ENCODE measurements at regions not wholly inside any gene's neighbourhood (a gene's known extent, or its start where the extent isn't known, plus 50 kb on each side); places are given as distances from the start of the nearest gene placed in this dataset.

- peaks cover 34% of the 10 kb centered on the region for H3K27me3 Mint-ChIP-seq
- no peaks in the 10 kb centered on the region for H3K4me1 Mint-ChIP-seq
- no CpG with 5 or more reads among the region's 6 CpGs for WGBS (ENCODE audit: insufficient coverage)
- no peak for TF ChIP-seq CTCF (IDR thresholded peaks at IDR 0.05)
- intact Hi-C loops (cut with micrococcal nuclease), result no loop called here
- Histone ChIP-seq H3K36me3 (replicated peaks in 1 of 2; ENCODE audit: control extremely low read depth in 1 of 2, control insufficient read depth in 1 of 2, extremely low read depth in 1 of 2, insufficient read depth in 2 of 2, low read length in 1 of 2) (no peaks in the 10 kb centered on the region), H3K79me2 (ENCODE audit: control insufficient read depth, insufficient read depth, low read length) (no peaks in the 10 kb centered on the region), H4K20me1 (ENCODE audit: control insufficient read depth, insufficient read depth, low read length, poor library complexity, severe bottlenecking) (no peaks in the 10 kb centered on the region), H3K9ac (ENCODE audit: low read length) (no peak overlapping the region), H3K27me3 (replicated peaks in 1 of 4; ENCODE audit: control extremely low read depth in 1 of 4, control insufficient read depth in 3 of 4, insufficient read depth in 4 of 4, low read length in 3 of 4) (no peaks in the 10 kb centered on the region), H3K27ac (ENCODE audit: low read length in 2 of 2) (no peak overlapping the region), H3K9me3 (ENCODE audit: control extremely low read depth in 1 of 3, control insufficient read depth in 2 of 3, insufficient read depth in 1 of 3, low read length in 2 of 3) (no peaks in the 10 kb centered on the region), H3K4me3 (ENCODE audit: control extremely low read depth in 1 of 5, extremely low read depth in 1 of 5, insufficient read depth in 1 of 5, low read depth in 2 of 5, low read length in 4 of 5) (no peak overlapping the region), H3K4me2 (replicated peaks; ENCODE audit: low read depth, low read length, poor library complexity, severe bottlenecking) (no peak overlapping the region), H3K4me1 (ENCODE audit: control insufficient read depth in 2 of 2, insufficient read depth in 2 of 2, low read length in 2 of 2) (no peaks in the 10 kb centered on the region), H2AFZ (ENCODE audit: insufficient read depth, low read depth, low read length, poor library complexity, severe bottlenecking) (no peak overlapping the region)
- DNase-seq, result no peak
- ChIA-PET POLR2A (no interaction called here), CTCF (no interaction called here)
- no peak overlapping the region for H3K4me3 Mint-ChIP-seq
- H3K27ac Mint-ChIP-seq, result no peak overlapping the region
- no peaks in the 10 kb centered on the region for H3K9me3 Mint-ChIP-seq (ENCODE audit: insufficient read depth)
- ATAC-seq (ENCODE audit: low read depth), result no peak
These were observed 553.7 kb upstream of the AMELY start for GRCh38 chrY:7465185-7465621.

- ChIA-PET CTCF (no interaction called here), POLR2A (no interaction called here)
- DNase-seq (no peak), ATAC-seq (ENCODE audit: low read depth) (no peak)
- Histone ChIP-seq H3K9me3 (ENCODE audit: control extremely low read depth in 1 of 3, control insufficient read depth in 2 of 3, insufficient read depth in 1 of 3, low read length in 2 of 3) (no peaks in the 10 kb centered on the region), H2AFZ (ENCODE audit: insufficient read depth, low read depth, low read length, poor library complexity, severe bottlenecking) (no peak overlapping the region), H3K27ac (ENCODE audit: low read length in 2 of 2) (no peak overlapping the region), H3K4me3 (ENCODE audit: control extremely low read depth in 1 of 5, extremely low read depth in 1 of 5, insufficient read depth in 1 of 5, low read depth in 2 of 5, low read length in 4 of 5) (no peak overlapping the region), H3K36me3 (replicated peaks in 1 of 2; ENCODE audit: control extremely low read depth in 1 of 2, control insufficient read depth in 1 of 2, extremely low read depth in 1 of 2, insufficient read depth in 2 of 2, low read length in 1 of 2) (no peaks in the 10 kb centered on the region), H4K20me1 (ENCODE audit: control insufficient read depth, insufficient read depth, low read length, poor library complexity, severe bottlenecking) (no peaks in the 10 kb centered on the region), H3K4me1 (ENCODE audit: control insufficient read depth in 2 of 2, insufficient read depth in 2 of 2, low read length in 2 of 2) (no peaks in the 10 kb centered on the region), H3K9ac (ENCODE audit: low read length) (no peak overlapping the region), H3K4me2 (replicated peaks; ENCODE audit: low read depth, low read length, poor library complexity, severe bottlenecking) (no peak overlapping the region), H3K27me3 (replicated peaks in 1 of 4; ENCODE audit: control extremely low read depth in 1 of 4, control insufficient read depth in 3 of 4, insufficient read depth in 4 of 4, low read length in 3 of 4) (no peaks in the 10 kb centered on the region), H3K79me2 (ENCODE audit: control insufficient read depth, insufficient read depth, low read length) (no peaks in the 10 kb centered on the region)
- no CpG with 5 or more reads among the region's 2 CpGs for WGBS (ENCODE audit: insufficient coverage)
- no peak overlapping the region for H3K4me3 Mint-ChIP-seq
- H3K4me1 Mint-ChIP-seq, result no peaks in the 10 kb centered on the region
- TF ChIP-seq CTCF (IDR thresholded peaks at IDR 0.05), result no peak
- TF ChIP-seq EZH2 (IDR thresholded peaks at IDR 0.05; ENCODE audit: borderline replicate concordance, insufficient read depth, low read depth, low read length, poor library complexity, severe bottlenecking), result no peak
- peaks cover 2% of the 10 kb centered on the region for H3K9me3 Mint-ChIP-seq (ENCODE audit: insufficient read depth)
- intact Hi-C loops (cut with micrococcal nuclease), result no loop called here
- peaks cover 37% of the 10 kb centered on the region for H3K27me3 Mint-ChIP-seq
- H3K27ac Mint-ChIP-seq, result no peak overlapping the region
These were observed 553.2 kb upstream of the AMELY start for GRCh38 chrY:7464742-7465141.

All from B cell (primary cell).